ENCODE measurements at regions not wholly inside any gene's neighbourhood (a gene's known extent, or its start where the extent isn't known, plus 50 kb on each side); places are given as distances from the start of the nearest gene placed in this dataset.

- no peak for DNase-seq
Measured at GRCh38 chr17:69853541-69854224, 221.3 kb upstream of the KCNJ16 start.

DNA sequence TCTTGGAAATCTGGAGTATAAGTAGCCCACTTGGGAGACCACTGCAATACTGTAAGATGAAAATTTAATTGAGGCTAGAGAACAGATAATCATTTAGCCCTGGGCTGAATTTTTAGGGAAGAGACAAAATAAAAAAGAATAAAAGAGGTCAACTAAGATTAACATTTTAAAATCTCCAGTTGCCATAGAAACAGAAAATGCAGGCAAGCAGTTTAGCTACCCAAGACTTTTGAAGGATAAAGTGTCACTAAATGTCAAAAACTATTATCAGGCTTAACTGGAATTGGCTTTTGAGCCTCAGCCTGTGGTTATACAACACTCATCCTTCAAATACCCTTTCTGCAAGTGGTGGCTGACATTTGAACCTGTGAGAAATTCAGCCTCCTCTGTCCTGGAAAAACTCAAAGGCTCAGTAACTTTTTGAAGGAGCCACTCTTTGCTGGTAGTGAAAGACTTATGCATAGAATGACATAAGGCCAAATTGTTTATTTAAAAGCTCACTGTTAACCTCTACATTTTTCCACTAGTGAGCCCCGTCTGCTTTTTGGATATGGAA lies 220.7 kb upstream of the KCNJ16 start:
- no peak for DNase-seq

- DNase-seq, result no peak
Measured at GRCh38 chr17:69856946-69857345, 218.1 kb upstream of the KCNJ16 start.

DNA sequence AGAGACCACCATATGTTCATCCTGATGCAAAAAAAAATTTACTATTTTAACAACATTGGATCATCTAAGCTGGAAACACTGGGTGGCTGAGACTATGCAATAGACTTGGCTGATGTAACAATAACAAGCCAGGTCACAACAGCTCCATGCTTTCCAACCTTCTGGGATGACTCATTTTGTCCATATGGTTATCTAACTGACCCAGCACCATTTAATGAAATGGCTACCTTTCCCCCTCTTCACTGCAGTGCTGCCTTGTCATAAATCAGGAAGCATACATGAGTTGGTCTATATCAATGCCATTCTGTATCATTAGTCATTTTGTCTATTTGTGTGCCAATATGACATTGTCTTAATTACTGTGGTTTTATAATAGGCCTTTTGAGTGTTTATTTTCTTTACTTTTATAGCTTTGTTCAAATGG lies 217.6 kb upstream of the KCNJ16 start:
- no peak for DNase-seq

GRCh38 chr17:69858460-69858859 lies 216.6 kb upstream of the KCNJ16 start:
- no peak for DNase-seq

- no peak for DNase-seq
Measured at GRCh38 chr17:69860142-69860680, 214.8 kb upstream of the KCNJ16 start.

DNA sequence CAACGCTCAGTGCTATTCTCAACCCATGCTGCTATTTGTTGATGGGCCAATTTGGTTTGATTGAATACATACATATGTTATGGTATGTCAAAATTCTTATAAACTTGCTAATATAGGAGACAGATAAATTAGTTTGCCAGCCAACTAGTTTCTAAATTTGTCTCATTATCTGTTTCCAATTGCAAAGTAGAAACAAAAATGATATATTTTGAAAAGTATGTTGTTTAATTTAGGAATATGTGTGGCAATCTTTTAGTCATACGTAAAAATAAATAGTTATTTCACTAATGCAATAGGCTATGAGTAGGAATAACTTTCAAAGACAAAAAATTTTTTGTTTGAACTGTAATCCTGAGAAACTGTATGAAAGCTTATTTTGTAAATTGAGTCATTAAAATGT lies 210.6 kb upstream of the KCNJ16 start:
- no peak for DNase-seq

DNA sequence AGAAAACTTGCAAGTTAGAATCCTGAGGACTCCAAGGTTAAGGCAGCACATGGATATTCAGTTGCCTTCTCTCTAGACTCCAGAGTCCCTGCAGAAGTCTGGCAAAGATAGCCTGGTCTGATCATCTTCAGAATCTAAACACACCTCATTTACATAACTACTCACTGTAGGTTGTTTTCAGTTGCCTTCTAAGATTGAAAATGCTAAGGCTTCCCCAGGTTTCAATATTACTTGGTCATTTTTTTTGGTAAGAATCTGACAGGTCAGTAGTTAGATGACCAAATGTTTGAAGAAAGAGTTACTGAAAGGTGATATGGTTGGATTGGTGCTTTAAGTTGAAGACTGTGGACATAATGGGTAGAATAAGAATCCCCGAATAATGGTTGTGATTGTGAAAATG lies 205.4 kb upstream of the KCNJ16 start:
- DNase-seq, result no peak

DNA sequence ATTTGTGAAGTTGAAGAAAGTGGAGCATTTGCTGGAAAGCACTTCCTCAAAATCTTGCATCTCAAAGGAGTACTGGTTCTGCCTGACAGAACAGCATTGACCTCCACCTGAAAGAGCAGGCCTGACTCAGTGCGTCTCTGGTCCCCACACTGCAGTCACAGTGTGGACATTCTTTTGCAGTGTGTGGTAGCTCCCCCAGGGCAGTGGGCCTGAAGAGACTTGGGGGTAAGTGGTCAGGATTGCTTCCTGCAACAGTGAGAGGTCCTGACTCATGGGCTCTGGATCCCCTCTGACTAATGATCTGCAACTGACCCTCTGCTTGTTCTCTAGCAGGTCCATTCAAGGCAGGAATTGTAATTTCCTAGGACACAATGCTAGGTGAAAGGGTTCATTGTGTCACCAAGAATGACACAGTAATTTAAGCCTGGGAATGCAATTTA lies 204.9 kb upstream of the KCNJ16 start:
- DNase-seq, result no peak

- no peak for DNase-seq
Measured at GRCh38 chr17:69870751-69871199, 204.2 kb upstream of the KCNJ16 start.

DNA sequence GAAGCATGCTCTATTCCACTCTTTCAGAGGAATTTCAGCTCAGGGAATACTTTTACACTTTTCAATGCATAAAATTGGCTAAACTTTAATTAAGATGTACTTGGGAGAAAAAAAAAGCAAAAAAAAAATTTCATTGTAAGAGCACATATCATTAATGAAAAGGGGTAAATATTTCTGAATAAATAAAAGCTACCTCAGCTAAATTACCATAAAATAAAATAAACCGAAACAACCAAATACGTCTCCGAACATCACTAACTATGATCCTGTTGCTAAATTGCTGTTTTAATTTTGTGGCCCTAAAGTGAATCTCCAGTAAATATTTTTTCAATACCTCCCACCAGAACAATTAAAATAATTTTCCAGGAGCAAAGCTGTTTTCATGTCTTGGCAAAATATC lies 203.7 kb upstream of the KCNJ16 start:
- no peak for DNase-seq

DNA sequence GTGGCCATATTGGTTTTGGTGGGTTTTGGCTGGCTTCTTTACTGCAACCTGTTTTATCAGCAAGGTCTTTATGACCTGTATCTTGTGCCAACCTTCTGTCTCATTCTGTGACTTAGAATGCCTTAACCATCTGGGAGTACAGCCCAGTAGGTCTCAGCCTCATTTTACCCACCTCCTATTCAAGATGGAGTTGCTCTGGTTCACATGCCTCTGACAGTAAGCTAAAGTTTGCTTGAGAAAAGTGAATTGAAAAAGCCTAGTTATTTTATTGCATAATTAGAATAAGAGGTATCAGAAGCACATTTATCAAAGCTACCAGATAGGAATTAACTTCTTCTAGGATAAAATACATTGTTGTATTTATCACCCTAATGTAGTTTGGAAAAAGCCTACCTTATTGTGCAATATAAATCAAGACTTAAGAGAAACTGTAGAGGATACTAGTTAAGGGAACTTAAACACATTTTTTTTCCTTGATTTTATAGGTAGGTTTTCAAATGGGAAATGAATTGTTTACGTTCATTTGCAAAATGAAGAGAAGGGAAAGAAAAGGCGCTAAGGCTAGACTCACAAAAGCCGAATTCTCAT lies 202.3 kb upstream of the KCNJ16 start:
- DNase-seq, result no peak

DNA sequence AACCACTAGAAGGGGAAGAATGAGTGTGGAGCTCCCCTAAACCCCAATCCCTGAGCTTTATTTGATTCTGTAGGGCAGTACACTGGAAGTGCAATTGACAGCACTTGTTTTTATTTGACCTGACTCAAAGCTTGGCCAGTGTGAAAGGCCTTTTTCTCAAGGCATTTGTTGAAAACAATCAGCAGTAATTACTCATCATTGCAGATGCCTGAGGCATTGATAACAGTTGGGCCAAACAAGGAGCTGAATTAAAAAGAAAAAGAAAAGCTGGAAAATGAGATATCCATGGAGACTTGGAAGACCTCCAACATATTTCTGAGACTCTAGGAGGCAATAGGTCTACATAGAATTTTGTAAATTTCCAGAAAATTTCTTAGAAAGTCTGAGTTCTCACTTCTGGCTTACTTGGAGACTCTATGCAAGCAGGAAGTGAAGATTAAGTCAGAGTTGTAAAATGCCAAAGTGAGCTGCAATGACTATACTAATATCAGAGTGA lies 200.8 kb upstream of the KCNJ16 start:
- no peak for DNase-seq

- DNase-seq, result no peak
Measured at GRCh38 chr17:69876757-69877156, 198.3 kb upstream of the KCNJ16 start.

- no peak for DNase-seq
Measured at GRCh38 chr17:69878661-69879060, 196.4 kb upstream of the KCNJ16 start.

DNA sequence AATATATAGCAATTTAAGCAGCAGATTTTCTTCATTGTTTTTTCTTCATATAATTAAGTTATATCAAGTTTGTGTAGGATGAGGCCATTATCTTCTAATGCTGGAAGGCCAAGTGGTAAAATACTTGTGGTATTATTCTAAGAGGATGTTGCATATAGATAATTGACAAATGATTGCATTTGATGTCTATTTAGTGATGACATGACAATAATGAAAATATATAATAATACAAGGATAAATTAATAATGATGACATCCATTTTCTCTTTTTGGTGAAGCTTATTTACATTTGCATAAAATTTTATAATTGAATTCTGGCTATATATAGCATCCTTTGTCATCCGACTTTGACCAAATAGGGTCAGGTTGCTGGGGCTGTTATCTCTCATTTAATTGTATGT lies 195.4 kb upstream of the KCNJ16 start:
- no peak for DNase-seq

DNA sequence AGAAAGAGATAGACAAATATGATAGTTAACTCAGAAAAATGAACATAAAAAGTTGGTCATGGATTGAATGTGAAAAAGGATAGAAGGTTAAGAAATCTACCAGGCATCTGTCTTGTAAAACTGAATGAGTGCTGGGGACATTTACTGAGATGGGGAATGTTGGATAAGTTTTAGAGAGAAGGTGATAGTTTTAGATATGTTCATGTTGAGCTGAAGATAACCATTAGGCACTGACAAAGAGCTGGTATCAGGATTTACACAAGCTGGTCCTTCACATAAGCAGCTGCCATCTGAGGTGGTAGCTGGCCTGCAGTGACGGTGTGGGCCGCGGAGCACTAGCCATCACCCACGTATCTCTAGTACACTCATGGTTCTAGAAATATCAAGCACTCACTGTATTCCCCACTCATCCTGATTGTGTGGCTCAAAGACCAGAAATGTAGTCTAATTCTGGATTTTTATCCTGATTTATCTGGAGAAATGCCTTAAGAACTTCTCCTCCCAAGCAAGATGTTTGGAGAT lies 194.4 kb upstream of the KCNJ16 start:
- DNase-seq, result no peak

GRCh38 chr17:69882281-69882680 lies 192.7 kb upstream of the KCNJ16 start:
- no peak for DNase-seq

- DNase-seq, result no peak
Measured at GRCh38 chr17:69883120-69883519, 191.9 kb upstream of the KCNJ16 start.

DNA sequence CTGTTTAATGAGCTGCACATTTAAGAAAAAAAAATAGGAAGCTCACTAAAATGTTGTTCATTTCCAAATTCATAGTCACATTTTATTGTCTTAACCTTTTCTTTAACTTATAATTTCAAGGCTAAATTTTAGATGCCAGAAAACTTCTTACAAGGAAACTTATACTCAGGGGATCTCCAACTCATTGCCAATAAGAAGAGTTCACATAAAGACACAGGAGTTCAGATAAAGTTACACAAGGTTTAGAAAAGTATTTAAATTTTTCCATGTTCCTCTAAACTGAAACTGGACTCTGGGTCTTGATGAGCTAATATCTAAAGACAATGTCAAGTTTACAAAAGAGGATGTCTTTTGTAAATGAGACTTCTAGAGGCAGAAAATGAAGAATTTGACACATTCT lies 190.7 kb upstream of the KCNJ16 start:
- DNase-seq, result no peak

GRCh38 chr17:69884846-69885245 lies 190.2 kb upstream of the KCNJ16 start:
- no peak for DNase-seq

DNA sequence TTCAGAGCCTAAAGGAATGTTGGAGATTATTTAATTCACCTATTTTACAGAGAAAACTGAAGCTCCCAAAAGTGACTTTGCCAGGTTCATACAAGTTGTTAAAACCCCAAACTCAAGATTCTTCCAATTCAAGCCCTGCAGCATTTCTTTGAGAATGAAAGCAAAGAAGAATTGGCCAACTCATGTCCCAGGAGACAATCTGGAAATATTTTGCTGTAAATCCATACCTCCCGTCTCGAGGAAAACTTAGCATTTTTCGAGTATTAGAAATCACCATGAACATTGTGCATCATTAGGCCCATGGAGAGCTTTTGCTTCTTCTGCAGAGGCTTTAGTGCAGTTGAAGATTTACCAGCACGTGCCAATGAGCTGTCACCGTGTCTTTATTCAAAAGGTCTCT lies 176.4 kb upstream of the KCNJ16 start:
- no peak for DNase-seq

GRCh38 chr17:69900101-69900500 lies 174.9 kb upstream of the KCNJ16 start:
- DNase-seq, result no peak

GRCh38 chr17:69900829-69901228 lies 174.2 kb upstream of the KCNJ16 start:
- no peak for DNase-seq

Measured in NCI-H524 (cell line).